Liver (tissue), 3 donors: ENCODE measurements at regions not wholly inside any gene's neighbourhood (a gene's known extent, or its start where the extent isn't known, plus 50 kb on each side); places are given as distances from the start of the nearest gene placed in this dataset.

Experiments
- ATF3 ChIP-seq: IDR thresholded peaks from 2 replicates; pipeline ENCODE4 v1.6.1; 2016; ENCODE audit warnings: antibody characterized with exemption
- CTCF ChIP-seq: fragments of 150-350 bp; IDR thresholded peaks from 2 replicates; pipeline ENCODE4 v1.5.1; 2017; ENCODE audit warnings: improper control_type of control experiment, low read depth, low read length; ENCODE audit not compliant: missing input control
- EGR1 ChIP-seq, 2 donors: IDR thresholded peaks; 2 replicates each; pipeline ENCODE4 v1.6.1; 2016 to 2018; ENCODE audit warnings: antibody characterized with exemption in 2 of 2, low read depth in 2 of 2
- FOXA1 ChIP-seq: IDR thresholded peaks from 2 replicates; pipeline ENCODE4 v1.6.1; 2016; ENCODE audit warnings: antibody characterized with exemption
- GABPA ChIP-seq, 2 donors: IDR thresholded peaks in 1 of 2; conservative IDR thresholded peaks in 1 of 2; 2 replicates each; pipeline ENCODE4 v1.6.1; 2016; ENCODE audit warnings: antibody characterized with exemption in 2 of 2, mild to moderate bottlenecking in 1 of 2, moderate library complexity in 1 of 2
- HNF4A ChIP-seq, 2 donors: conservative IDR thresholded peaks; 2 replicates each; pipeline ENCODE4 v1.6.1; 2016; ENCODE audit warnings: antibody characterized with exemption in 2 of 2, mild to moderate bottlenecking in 2 of 2
- JUND ChIP-seq, 2 donors: IDR thresholded peaks; 2 replicates each; pipeline ENCODE4 v1.6.1; 2016; ENCODE audit warnings: antibody characterized with exemption in 2 of 2
- NR2F2 ChIP-seq: IDR thresholded peaks from 2 replicates; pipeline ENCODE4 v1.6.1; 2016; ENCODE audit warnings: antibody characterized with exemption
- RAD21 ChIP-seq, 2 donors: IDR thresholded peaks; 2 replicates each; pipeline ENCODE4 v1.6.1; 2016; ENCODE audit warnings: antibody characterized with exemption in 2 of 2, mild to moderate bottlenecking in 2 of 2
- REST ChIP-seq: IDR thresholded peaks from 2 replicates; pipeline ENCODE4 v1.6.1; 2016; ENCODE audit warnings: antibody characterized with exemption, mild to moderate bottlenecking
- RXRA ChIP-seq, 2 donors: IDR thresholded peaks; 2 replicates each; pipeline ENCODE4 v1.6.1; 2017 to 2018; ENCODE audit warnings: antibody characterized with exemption in 2 of 2, mild to moderate bottlenecking in 1 of 2
- TF ChIP-seq, protein P1 (sequence below): IDR thresholded peaks from 2 replicates; pipeline ENCODE4 v1.6.1; 2016; ENCODE audit warnings: antibody characterized with exemption
- donor health status: healthy.
- donor health status: healthy.

DNA sequence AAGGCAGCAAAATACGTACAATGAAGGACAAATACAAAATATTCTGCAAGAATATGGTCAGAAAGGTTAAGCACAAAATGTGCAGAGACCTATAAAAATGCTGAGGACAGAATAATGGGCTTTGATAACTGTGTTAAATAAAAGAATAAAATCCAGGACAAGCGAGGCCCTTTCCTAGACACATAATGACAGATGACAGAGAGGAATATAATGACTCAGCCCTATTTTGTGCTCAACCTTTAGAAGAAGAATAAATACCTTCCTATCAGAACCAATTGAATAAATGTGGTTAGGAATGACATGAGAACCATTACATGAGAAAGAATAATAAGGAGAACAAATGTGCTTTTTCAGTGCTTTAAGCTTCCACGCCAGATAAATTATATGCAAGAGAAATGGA lies 178.0 kb downstream of the TEX13C start:
- TF ChIP-seq RXRA (IDR thresholded peaks at IDR 0.05) (no peak), FOXA1 (no peak), CTCF (no peak), ATF3 (no peak), GABPA (IDR thresholded peaks at IDR 0.05 in 1 of 2, conservative IDR thresholded peaks at IDR 0.05 in 1 of 2) (no peak), JUND (IDR thresholded peaks at IDR 0.05) (no peak), EGR1 (IDR thresholded peaks at IDR 0.05; ENCODE audit: low read depth in 2 of 2) (no peak), NR2F2 (no peak), RAD21 (IDR thresholded peaks at IDR 0.05) (no peak), REST (no peak), HNF4A (conservative IDR thresholded peaks at IDR 0.05) (no peak)
- TF ChIP-seq, protein P1, sequence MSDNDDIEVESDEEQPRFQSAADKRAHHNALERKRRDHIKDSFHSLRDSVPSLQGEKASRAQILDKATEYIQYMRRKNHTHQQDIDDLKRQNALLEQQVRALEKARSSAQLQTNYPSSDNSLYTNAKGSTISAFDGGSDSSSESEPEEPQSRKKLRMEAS = no peak
